ENCODE measurements at regions not wholly inside any gene's neighbourhood (a gene's known extent, or its start where the extent isn't known, plus 50 kb on each side); places are given as distances from the start of the nearest gene placed in this dataset.
A peak's percentile ranks its signal among the peaks of the same experiment; 100 is the strongest.

DNA sequence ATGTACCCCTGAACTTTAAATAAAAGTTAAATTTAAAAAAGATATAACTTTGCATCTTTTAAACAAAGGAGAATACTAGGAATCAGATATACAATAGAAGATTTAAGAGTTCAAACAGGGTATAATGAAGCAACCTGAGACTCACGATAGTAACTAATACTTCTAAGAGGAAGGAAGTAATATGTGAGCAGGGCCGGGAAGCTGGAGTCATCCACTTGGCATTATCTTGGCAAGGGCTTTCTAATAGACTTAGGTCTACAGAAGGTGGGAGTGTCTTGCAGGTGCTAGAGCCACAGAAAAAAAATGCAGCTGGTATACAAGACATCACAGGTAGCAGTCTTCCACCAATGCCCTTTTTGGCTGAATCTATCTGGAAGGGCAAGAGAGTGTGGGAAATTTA, 231.9 kb downstream of the KCTD12 start:
- TF ChIP-seq, protein P1, sequence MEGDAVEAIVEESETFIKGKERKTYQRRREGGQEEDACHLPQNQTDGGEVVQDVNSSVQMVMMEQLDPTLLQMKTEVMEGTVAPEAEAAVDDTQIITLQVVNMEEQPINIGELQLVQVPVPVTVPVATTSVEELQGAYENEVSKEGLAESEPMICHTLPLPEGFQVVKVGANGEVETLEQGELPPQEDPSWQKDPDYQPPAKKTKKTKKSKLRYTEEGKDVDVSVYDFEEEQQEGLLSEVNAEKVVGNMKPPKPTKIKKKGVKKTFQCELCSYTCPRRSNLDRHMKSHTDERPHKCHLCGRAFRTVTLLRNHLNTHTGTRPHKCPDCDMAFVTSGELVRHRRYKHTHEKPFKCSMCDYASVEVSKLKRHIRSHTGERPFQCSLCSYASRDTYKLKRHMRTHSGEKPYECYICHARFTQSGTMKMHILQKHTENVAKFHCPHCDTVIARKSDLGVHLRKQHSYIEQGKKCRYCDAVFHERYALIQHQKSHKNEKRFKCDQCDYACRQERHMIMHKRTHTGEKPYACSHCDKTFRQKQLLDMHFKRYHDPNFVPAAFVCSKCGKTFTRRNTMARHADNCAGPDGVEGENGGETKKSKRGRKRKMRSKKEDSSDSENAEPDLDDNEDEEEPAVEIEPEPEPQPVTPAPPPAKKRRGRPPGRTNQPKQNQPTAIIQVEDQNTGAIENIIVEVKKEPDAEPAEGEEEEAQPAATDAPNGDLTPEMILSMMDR (IDR thresholded peaks at IDR 0.05; ENCODE audit: low read depth, low read length), result no peak
- DNase-seq (ENCODE audit: extremely low read depth, low read depth), result no peak

DNA sequence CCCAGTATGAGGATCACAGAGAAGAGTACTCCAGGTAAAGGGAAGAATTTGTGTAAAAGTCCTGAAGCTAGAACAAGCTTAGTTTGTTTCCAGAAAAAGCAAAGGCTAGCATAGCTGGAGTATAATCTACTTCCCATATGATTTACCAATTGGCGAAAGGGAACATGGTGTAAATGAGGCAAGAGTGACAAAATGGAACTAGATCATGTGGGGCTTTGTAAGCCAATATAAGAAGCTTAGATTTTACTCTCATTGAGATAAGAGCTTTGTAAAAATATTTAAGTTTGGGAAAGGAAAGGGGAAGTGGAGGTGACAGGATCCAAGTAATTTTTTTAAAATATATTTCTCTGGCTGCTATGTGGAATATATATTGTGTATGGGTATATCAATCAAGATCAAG, 234.9 kb downstream of the KCTD12 start:
- no peak for DNase-seq (ENCODE audit: extremely low read depth, low read depth)
- TF ChIP-seq, protein P1 (IDR thresholded peaks at IDR 0.05; ENCODE audit: low read depth, low read length), result no peak

DNA sequence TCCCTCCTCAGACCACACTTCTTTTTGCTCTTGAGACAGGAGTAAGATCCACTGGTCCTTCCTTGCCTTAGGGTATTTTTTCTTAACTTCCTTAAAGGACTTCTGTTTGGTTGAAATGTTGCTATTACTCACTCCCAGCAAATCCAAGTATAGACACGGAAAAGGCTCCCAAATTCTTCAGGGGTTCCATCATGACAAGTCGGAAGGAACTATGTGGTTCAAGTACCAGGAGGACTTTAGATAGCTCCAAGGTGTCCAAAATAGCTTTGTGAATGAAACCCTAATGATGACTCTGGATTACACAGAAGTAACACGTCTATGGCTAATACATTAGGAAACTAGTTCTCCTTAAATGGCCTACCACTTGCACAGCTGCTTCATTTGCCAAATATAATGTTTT, 238.7 kb downstream of the KCTD12 start:
- DNase-seq (ENCODE audit: extremely low read depth, low read depth), result peak; percentile 18
- TF ChIP-seq, protein P1 (IDR thresholded peaks at IDR 0.05; ENCODE audit: low read depth, low read length), result no peak

DNA sequence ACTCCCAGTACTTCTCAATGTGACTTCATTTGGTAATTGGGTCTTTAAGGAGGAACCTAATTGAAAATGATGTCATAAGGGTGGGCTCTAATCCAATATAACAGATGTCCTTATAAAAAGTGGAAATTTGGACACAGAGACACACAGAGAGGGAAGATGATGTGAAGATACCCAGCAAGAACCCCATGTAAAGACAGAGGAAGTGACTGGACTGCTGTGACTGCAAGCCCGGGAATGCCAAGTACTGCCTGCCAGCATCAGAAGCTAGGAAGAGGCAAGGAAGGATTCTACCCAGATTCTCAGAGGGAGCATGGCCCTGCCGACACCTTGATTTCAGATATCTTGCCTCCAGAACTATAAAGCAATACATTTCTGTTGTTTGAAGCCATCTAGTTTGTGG, 239.3 kb downstream of the KCTD12 start:
- TF ChIP-seq, protein P1 (IDR thresholded peaks at IDR 0.05; ENCODE audit: low read depth, low read length), result no peak

DNA sequence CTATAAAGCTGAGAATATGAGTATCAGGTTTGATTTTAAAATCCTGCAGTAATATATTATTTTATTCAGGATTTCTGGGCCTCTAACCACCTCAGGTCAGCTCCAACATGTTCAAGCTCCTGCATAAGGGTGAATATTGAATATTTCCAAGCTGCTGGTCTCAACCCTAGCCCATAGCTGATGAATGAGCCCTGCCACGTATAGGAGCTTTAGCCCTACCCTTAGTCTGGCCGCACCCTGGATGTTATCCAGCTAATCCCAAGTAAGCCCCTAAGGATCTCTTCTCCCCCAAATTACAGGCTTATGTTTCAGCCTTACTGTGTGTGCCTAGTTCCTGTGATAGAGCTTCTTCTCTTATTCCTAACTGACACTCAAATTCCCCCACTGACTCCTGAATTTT, 240.6 kb downstream of the KCTD12 start:
- no peak for DNase-seq (ENCODE audit: extremely low read depth, low read depth)

More for the DNA sequence above, 239.3 kb downstream of the KCTD12 start:
- no peak for DNase-seq (ENCODE audit: extremely low read depth, low read depth)

DNA sequence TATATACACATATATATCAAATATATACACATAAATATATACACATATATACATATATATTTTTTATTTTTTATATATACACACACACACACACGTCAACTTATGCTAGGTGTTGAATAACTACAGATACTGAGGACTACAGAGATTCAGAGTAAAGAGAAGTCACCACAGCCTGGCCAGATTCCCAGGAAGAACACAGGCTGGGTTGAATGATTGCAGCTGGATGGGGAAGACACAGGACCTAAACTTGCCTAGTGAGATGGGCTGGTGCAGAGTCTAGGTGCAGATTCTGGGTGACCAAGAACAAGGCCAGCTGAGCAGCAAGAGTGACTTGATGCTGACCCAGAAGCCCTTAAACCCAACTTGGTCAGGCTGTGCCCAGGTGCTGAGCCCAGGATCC, 241.3 kb downstream of the KCTD12 start:
- DNase-seq (ENCODE audit: extremely low read depth, low read depth), result no peak
- TF ChIP-seq, protein P1 (IDR thresholded peaks at IDR 0.05; ENCODE audit: low read depth, low read length), result no peak

More for the DNA sequence above, 240.6 kb downstream of the KCTD12 start:
- TF ChIP-seq, protein P1 (IDR thresholded peaks at IDR 0.05; ENCODE audit: low read depth, low read length), result no peak

DNA sequence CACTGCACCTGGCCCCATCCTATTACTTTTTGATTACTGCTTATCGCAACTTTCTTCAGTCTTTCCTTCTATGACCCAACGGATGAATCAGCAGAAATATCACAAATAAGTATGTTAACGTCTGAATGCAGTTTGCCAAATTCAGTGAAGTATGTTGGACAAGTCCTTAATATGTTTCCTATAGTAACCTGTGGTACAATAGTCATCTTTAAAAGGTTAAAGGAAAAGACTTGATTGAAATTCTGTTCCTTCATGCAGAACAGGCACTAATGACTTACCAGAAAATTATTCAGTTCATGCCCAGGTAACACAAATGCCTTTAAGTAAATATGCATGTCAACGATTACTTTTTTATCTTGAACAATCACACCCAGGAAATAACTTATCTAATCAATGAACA, 242.6 kb downstream of the KCTD12 start:
- TF ChIP-seq, protein P1 (IDR thresholded peaks at IDR 0.05; ENCODE audit: low read depth, low read length), result no peak
- no peak for DNase-seq (ENCODE audit: extremely low read depth, low read depth)
